ENCODE measurements at regions not wholly inside any gene's neighbourhood (a gene's known extent, or its start where the extent isn't known, plus 50 kb on each side); places are given as distances from the start of the nearest gene placed in this dataset.

DNA sequence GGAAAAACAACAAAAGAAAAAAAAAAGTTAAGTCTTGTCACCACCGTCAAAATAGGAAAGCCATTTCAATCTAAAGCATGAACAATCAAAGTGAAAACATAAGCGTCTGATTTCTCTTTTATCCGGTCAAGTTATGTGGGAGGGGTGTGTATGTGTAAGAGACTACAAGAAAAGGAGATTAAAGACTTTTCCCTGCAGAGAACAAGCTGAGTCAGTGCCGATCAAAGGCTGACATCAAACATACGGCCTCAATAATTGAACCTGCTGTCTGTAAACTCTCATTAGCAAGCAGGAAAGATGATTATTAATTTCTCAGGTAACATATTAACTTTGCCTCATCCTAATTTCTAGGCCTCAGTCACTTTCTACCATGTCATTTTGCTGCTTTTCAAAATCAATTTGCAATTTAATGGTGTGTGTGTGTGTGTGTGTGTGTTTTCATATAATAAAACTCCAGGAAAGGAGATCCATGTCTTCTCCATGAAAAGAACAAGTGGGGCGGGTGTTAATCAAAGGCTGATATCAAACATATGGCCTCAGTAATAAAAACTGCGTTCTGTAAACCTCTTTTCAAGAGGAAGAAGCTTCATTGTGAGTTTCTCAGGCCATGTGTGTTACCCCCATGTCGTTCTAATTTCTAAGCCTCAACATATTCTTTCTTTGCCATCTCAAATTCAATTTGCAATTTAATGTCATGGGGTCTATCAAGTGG, 649.1 kb upstream of the SORCS1 start:
- DNase-seq (ENCODE audit: low read depth): no peak

DNA sequence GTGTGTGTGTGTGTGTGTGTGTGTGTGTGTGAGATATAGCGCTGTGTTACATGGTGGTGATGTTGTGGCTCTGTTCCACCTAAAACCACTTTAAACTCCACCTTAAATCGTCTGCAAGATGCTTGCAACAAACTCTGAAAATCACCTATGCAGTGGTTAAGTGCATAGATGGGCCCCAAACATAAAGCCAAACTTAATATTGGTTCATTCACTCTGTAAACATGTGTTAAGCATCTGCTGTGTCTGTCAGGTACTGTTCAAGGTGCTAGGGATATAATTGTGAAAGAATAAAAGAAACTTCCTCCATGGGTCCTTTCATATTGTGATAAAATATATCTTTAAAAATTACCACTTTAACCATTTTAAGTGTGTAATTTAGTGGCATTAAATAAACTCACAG, 645.4 kb upstream of the SORCS1 start:
- no peak for DNase-seq (ENCODE audit: low read depth)

DNA sequence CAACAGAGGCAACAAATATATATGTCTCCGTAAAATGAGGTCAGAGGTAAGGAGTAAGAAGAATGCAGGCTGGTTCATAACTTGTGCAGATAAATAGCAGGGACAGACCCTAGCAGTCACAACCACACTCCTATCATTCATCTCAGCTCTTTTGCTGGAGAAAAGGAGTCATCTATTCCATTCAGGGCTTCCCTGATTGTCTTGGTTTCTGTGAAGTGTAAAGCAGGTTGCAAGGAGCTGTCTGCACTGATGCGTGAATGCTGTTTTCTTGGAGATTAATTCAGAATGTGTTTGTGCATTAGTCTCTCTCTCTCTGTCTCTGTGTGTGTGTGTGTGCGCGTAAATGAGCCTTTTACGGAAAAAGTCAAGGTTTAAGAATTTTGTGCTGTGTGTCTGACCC, 643.3 kb upstream of the SORCS1 start:
- no peak for DNase-seq (ENCODE audit: low read depth)

DNA sequence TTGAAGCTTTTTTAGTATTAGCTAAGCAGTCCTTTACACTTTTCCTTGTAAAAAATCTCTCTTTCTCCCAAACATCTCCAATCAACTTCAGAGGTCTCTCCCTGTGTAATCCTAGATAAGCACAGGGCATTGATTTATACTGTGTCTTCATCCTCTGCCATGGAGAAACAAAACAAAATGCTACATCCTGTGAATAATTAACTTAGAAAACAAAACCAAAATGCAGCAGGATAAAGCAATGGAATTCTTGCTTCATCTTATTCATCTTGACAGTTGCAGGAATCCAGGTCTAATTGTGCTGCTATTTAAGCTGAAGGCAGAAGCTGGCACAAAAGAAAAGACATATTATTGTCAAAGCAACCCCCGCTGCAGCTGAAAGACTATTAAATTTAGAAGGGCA, 641.5 kb upstream of the SORCS1 start:
- DNase-seq (ENCODE audit: low read depth): no peak

GRCh38 chr10:107803546-107803945, 639.0 kb upstream of the SORCS1 start:
- no peak for DNase-seq (ENCODE audit: low read depth)

DNA sequence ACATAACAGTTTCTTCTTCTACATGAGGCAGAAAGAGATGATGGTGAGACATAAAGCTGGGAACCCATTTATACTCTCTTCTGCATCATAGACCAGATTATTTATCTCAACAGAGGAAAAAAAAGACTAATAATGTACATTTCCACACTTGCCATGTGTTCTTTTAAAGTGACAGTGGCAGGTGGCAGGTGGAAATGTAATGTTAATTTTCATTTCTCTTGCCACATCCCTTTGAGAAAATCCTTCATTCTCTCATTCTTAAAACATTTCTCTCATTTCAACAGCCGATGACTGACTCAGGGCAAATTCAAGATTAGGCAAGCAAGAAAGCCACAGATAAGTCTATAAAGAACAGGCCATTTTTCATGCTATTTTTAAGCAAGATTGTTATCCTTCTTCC, 635.6 kb upstream of the SORCS1 start:
- no peak for DNase-seq (ENCODE audit: low read depth)

GRCh38 chr10:107790271-107790670, 625.8 kb upstream of the SORCS1 start:
- peak; percentile 1 for DNase-seq (ENCODE audit: low read depth)

- DNase-seq (ENCODE audit: low read depth): no peak
Observed at GRCh38 chr10:107771066-107771465, 606.6 kb upstream of the SORCS1 start.

DNA sequence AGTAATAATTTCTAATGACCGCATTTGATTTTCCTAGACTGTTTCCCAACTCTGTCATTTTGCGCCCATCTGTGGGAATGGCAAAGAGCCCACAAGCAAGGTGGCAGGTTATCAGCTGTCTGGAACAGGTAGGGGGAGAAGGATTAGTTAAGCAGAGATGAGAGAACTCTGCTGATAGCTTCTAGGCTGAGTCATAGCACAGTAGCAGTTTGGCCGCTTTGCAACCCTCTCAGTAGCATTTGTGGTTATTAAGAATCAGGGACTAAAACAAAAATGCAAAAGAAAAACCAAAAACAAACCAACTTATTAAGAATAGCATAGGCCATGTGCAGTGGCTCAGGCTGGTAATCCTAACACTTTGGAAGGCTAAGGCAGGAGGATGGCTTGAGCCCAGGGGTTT, 602.7 kb upstream of the SORCS1 start:
- DNase-seq (ENCODE audit: low read depth): no peak

GRCh38 chr10:107754814-107755213, 590.3 kb upstream of the SORCS1 start:
- DNase-seq (ENCODE audit: low read depth): no peak

DNA sequence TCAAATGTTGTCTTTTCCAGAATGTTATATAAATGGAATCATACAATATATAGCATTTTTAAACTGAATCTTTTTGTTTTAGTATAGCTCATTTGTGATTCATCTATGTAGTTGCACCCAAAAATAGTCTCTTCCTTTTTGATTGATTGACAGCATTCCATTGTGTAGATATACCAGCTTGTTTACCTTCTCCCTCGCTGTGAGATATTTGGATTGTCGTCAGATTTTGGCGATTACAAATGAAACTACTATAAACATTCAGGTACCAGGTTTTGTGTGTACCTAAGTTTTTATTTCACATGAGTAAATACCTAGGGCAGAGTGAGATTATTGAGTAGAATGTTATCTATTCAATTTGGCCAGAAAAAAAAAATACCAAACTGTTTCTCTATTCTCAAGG, 584.7 kb upstream of the SORCS1 start:
- DNase-seq (ENCODE audit: low read depth): no peak

DNA sequence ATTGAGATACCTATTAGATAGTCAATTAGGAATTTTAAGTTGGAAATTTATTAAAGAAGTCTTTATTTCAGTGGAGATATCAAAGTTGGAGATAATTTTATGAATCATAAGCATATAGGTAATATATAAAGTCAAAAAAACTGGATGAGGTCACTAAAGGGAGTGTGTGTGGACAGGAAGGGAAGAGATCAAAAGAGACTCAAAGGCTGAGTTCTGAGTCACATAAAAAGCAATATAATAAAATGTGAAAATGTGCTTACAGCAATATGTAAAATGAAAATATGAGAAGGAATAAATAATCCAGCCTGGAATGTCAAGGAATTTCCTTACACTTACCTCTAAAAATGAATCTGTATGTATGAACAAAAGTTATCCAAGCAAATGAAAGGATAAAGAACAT, 583.3 kb upstream of the SORCS1 start:
- no peak for DNase-seq (ENCODE audit: low read depth)

DNA sequence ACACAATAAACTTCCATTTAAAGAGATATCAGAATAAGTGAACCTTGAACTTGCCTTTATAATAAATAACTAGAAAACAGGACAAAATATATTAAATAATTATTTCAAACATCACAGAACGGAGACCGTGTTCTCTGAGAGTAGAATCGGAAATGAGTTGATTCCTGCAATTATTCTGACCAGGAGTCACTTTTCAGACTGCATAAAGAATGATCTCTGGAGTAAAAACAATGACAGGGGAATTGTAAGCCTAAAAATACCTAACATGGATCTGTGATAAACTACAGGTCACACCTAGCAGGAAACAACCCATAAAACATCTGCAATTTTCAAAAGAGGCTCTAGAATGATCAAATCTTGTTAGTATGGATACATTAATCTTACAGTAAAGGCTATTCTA, 577.5 kb upstream of the SORCS1 start:
- no peak for DNase-seq (ENCODE audit: low read depth)

- DNase-seq (ENCODE audit: low read depth): peak; percentile 1
Observed at GRCh38 chr10:107740962-107741690, 576.6 kb upstream of the SORCS1 start.

GRCh38 chr10:107739951-107740350, 575.4 kb upstream of the SORCS1 start:
- DNase-seq (ENCODE audit: low read depth): no peak

GRCh38 chr10:107733328-107734130, 569.0 kb upstream of the SORCS1 start:
- no peak for DNase-seq (ENCODE audit: low read depth)

DNA sequence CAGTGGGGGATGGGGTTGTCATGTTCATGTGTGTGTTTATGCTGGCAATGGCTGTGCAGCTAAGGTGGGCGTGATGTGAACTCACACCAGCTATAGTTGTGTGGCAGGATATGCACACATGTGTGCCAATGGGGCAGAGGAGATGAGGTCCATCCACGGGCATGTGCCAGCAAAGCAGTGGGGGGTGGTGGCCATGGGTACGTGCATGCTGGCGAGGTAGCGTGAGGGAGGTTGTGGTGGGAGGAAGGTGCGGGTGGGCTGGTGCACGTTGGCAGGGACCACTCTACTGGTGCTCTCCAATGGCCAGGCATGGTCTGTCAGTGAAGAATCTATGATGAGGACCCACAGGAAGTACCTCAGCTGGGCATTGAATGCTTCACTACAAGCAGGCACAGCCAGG, 567.5 kb upstream of the SORCS1 start:
- DNase-seq (ENCODE audit: low read depth): no peak

DNA sequence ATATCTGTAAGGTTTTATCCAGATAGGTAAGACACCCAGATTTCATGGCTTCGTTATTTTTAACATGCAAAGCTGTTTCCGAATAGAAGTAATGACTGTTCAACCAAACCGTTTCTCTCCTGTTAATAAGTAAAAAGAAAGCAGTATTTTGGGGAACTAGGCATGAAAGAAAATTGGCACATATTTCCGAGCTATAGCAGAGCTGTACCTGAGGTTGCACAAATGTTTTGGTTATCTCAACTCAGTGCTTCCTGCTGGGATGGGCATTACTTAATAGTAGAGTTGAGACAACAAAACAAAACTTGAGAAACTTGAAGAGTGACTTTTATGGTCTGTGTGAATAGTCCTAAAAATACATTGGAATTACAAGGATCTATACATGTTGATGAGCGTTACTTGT, 564.3 kb upstream of the SORCS1 start:
- no peak for DNase-seq (ENCODE audit: low read depth)

GRCh38 chr10:107727767-107728317, 563.3 kb upstream of the SORCS1 start:
- DNase-seq (ENCODE audit: low read depth): peak; percentile 3

DNA sequence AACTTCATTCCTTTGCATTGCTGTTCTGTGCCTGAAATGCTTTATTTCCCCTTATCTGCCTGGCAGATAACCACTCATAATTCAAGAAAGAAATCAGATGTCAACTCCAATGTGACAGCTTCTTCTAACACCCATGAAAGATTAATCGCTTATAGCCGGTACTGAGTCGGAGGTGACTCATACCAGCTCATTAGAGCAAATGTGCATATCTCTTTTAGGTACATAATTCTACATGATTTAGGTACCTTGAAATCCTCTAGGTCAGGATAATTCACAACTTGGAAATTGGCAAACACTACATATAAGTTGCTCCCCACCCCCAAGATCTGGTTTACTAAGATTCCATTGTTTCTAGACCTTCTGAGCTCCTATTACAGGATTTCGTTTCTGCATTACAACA, 554.4 kb upstream of the SORCS1 start:
- DNase-seq (ENCODE audit: low read depth): no peak

- no peak for DNase-seq (ENCODE audit: low read depth)
Observed at GRCh38 chr10:107717046-107717445, 552.5 kb upstream of the SORCS1 start.

- no peak for DNase-seq (ENCODE audit: low read depth)
Observed at GRCh38 chr10:107715565-107715964, 551.1 kb upstream of the SORCS1 start.

DNA sequence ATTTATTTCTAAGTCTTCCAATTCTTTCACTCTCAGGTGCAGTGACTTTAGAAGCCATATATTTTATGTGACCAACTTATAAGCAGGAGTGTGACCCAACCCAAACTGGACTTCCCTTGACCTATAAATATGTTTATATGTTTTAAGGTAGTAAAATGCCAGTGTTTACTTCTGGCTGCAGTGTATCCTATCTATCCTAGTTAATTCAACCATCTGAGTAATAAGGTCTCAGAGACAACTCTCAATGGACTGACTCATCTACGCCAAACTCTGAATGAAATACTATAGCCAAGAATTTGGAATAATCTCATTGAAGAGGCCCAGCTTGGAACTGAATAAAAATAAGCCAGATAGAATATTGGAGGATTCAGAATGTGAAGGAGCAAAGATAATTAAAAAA, 544.5 kb upstream of the SORCS1 start:
- DNase-seq (ENCODE audit: low read depth): no peak
